ENCODE measurements at regions not wholly inside any gene's neighbourhood (a gene's known extent, or its start where the extent isn't known, plus 50 kb on each side); places are given as distances from the start of the nearest gene placed in this dataset.

DNA sequence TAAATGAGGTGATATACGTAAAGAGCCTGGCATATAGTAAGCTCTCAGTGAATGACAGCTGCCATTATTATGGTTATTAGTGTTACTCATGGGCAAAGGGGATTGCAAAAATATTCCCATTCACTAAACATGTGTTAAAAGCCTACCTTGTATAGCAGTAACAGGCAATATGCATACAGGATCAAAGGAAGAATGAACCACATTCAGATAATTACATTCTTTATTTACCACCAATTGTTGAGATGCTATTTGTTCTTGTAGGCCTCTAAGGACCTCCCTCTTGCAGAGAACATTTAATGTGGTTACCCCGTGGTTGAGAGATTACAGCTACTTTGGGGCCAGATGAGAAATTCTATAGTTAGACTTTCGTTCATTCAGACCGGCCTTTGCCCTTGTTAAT is 82.7 kb upstream of the DRD2 start:
- Histone ChIP-seq H3K4me1 (ENCODE audit: control insufficient read depth in 1 of 2, insufficient read depth in 1 of 2, low read depth in 1 of 2, low read length in 1 of 2) (no peaks in the 10 kb centered on the region), H3K4me3 (ENCODE audit: low read depth in 1 of 2, low read length in 1 of 2) (no peak overlapping the region), H3K27ac (no peak overlapping the region), H3K27me3 (no peaks in the 10 kb centered on the region), H3K9me3 (no peaks in the 10 kb centered on the region), H3K36me3 (no peaks in the 10 kb centered on the region)
- TF ChIP-seq, protein P1, sequence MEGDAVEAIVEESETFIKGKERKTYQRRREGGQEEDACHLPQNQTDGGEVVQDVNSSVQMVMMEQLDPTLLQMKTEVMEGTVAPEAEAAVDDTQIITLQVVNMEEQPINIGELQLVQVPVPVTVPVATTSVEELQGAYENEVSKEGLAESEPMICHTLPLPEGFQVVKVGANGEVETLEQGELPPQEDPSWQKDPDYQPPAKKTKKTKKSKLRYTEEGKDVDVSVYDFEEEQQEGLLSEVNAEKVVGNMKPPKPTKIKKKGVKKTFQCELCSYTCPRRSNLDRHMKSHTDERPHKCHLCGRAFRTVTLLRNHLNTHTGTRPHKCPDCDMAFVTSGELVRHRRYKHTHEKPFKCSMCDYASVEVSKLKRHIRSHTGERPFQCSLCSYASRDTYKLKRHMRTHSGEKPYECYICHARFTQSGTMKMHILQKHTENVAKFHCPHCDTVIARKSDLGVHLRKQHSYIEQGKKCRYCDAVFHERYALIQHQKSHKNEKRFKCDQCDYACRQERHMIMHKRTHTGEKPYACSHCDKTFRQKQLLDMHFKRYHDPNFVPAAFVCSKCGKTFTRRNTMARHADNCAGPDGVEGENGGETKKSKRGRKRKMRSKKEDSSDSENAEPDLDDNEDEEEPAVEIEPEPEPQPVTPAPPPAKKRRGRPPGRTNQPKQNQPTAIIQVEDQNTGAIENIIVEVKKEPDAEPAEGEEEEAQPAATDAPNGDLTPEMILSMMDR (IDR thresholded peaks at IDR 0.05), result no peak

DNA sequence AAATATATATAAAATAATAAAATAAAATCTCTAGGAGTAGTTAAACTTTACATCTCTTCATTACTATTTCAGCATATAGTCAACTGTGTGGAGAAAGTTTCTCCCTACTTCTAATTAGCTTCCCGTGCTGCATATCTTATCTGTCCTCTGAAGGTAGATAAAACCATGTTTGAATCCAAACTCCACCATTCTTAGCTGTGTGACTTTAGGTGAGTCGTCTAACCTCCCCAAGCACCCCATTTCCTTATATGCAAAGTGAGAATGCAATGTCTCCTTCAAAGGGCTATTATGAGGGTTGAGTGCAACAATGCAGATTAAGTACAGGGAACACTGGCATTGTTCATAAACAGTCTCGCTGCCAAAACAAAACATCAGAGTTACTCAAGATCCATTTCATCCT is 80.8 kb upstream of the DRD2 start:
- Histone ChIP-seq H3K27ac (no peak overlapping the region), H3K4me3 (ENCODE audit: low read depth in 1 of 2, low read length in 1 of 2) (no peak overlapping the region), H3K27me3 (no peaks in the 10 kb centered on the region), H3K4me1 (ENCODE audit: control insufficient read depth in 1 of 2, insufficient read depth in 1 of 2, low read depth in 1 of 2, low read length in 1 of 2) (no peaks in the 10 kb centered on the region), H3K36me3 (no peaks in the 10 kb centered on the region), H3K9me3 (no peaks in the 10 kb centered on the region)
- TF ChIP-seq, protein P1 (IDR thresholded peaks at IDR 0.05), result no peak

DNA sequence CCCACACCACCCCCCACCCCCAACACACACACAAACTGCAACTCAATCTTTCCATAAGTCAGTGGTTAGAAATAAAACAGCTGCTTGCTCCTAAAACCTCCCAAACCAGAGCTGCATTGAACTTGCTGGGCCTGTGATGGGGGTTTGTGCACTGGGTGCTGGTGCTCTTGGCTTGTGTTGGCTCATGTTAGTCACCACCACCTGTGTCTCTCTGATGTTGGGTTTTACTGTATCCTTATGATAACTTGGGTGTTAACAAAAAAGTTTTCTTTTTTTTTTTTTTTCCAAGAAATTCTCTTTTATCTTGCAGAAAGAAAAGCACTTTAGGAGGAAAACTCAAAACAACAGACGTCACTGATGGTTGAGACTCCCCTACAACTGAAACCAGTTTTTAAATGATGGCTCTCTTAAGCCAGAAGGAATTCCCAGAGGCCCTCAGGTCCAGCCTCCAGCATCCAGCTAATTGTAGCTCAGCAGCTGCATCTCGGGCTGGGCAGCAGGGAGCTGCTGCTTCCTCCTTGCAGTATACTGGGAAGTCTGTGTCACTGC is 79.9 kb upstream of the DRD2 start:
- H3K36me3 ChIP-seq, result no peaks in the 10 kb centered on the region
- no peak overlapping the region for H3K4me3 ChIP-seq (ENCODE audit: low read depth in 1 of 2, low read length in 1 of 2)
- H3K27ac ChIP-seq, result no peak overlapping the region
- peaks cover 1% of the 10 kb centered on the region for H3K27me3 ChIP-seq
- no peaks in the 10 kb centered on the region for H3K9me3 ChIP-seq
- H3K4me1 ChIP-seq (ENCODE audit: control insufficient read depth in 1 of 2, insufficient read depth in 1 of 2, low read depth in 1 of 2, low read length in 1 of 2), result no peaks in the 10 kb centered on the region
- TF ChIP-seq, protein P1 (IDR thresholded peaks at IDR 0.05), result no peak

DNA sequence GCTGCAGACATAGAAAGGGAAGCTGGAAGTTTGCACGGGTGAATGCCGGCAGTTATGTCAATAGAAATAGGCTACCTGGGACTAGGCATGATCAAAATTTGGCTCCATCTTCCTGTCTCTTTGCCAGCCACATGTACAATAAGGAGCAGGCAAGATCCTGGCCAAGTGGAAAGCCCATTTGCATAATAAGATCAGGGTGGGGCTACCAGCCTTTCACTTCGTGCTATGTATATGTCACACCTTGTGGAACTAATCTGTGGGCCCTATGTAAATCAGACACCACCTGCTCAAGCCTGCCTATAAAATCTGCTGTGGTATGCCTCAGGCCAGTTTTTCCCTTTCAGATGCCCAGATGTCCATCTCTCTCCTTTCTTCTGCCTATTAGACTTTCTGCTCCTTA is 79.3 kb upstream of the DRD2 start:
- no peaks in the 10 kb centered on the region for H3K36me3 ChIP-seq
- TF ChIP-seq, protein P1 (IDR thresholded peaks at IDR 0.05), result no peak
- no peaks in the 10 kb centered on the region for H3K4me1 ChIP-seq (ENCODE audit: control insufficient read depth in 1 of 2, insufficient read depth in 1 of 2, low read depth in 1 of 2, low read length in 1 of 2)
- peaks cover 7% of the 10 kb centered on the region for H3K27me3 ChIP-seq
- H3K27ac ChIP-seq, result no peak overlapping the region
- H3K9me3 ChIP-seq, result no peaks in the 10 kb centered on the region
- no peak overlapping the region for H3K4me3 ChIP-seq (ENCODE audit: low read depth in 1 of 2, low read length in 1 of 2)

DNA sequence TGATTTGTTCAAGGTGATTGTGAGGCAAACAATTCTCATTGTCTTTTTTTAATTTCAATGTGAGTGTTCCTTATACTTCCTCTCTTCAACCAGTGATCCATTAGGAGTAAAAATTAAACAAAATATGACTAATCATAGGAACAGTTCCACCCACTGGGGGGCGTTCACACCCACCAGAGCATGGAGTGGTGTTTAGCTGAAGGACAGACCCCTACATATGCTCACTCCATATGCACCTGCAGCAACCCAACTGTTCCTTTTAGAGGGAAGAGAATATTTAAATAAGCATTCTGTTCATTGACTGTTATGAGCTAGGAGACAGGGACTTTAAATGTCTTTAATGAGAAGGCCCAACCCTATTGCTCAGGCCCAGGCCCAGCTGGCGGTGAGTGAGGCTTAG is 78.7 kb upstream of the DRD2 start:
- TF ChIP-seq, protein P1 (IDR thresholded peaks at IDR 0.05), result no peak

DNA sequence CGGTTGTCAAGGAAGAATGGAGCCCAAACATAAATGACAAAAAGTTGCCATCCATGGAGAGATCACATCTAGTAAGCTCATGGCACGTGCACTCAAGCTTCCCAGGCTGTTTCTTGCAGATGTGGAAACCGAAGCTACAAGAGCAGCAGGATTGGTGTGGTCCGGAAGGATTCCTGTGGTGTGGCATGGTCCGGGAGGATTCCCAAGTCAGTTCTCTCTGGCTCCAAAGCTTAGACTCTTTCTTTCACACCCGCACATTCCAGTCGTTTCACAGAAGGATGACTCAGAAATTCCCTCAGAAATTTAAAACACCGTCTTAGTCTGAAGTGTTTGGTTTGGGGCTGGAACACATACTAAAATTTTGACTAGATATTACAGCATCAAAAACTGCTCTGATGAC is 78.0 kb upstream of the DRD2 start:
- Histone ChIP-seq H3K9me3 (no peaks in the 10 kb centered on the region), H3K27ac (no peak overlapping the region), H3K27me3 (peaks cover 7% of the 10 kb centered on the region), H3K4me1 (ENCODE audit: control insufficient read depth in 1 of 2, insufficient read depth in 1 of 2, low read depth in 1 of 2, low read length in 1 of 2) (no peaks in the 10 kb centered on the region), H3K4me3 (ENCODE audit: low read depth in 1 of 2, low read length in 1 of 2) (no peak overlapping the region), H3K36me3 (no peaks in the 10 kb centered on the region)
- TF ChIP-seq, protein P1 (IDR thresholded peaks at IDR 0.05), result no peak

More for the DNA sequence above, 78.7 kb upstream of the DRD2 start:
- no peaks in the 10 kb centered on the region for H3K36me3 ChIP-seq
- H3K27me3 ChIP-seq, result peaks cover 7% of the 10 kb centered on the region
- H3K27ac ChIP-seq, result no peak overlapping the region
- H3K9me3 ChIP-seq, result no peaks in the 10 kb centered on the region
- H3K4me3 ChIP-seq (ENCODE audit: low read depth in 1 of 2, low read length in 1 of 2), result no peak overlapping the region
- no peaks in the 10 kb centered on the region for H3K4me1 ChIP-seq (ENCODE audit: control insufficient read depth in 1 of 2, insufficient read depth in 1 of 2, low read depth in 1 of 2, low read length in 1 of 2)
